Kasumi-1 (cell line): ENCODE measurements at regions not wholly inside any gene's neighbourhood (a gene's known extent, or its start where the extent isn't known, plus 50 kb on each side); places are given as distances from the start of the nearest gene placed in this dataset.
"Not testable (repeated sequence)": the region's sequence is repeated elsewhere in the genome, so short reads cannot be mapped to it uniquely, and the experiment has no call there.

Source experiments
- DNase-seq, 2 experiments: peaks; one replicate each; lab custom pipeline; 2025; lab: John Stamatoyannopoulos, UW

DNA sequence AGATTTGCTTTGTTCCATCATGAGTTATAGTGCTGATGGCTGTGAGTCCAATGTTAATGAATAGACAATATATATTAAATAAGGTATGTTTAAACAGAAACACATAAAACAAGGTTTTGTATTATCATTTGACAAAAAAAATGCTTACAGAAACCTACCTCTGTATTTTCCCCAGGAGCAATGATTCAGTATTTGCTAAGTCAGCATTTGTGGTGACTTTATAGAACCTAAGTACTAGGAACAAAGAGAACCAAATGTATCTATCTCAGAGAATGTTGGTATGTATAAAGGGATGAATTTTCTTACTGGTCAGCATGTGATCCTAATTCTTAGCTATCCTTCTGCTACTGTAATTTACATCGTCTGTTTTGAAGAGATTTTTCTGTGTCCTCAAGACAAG is 421.5 kb upstream of the SEL1L start:
- no peak for DNase-seq

DNA sequence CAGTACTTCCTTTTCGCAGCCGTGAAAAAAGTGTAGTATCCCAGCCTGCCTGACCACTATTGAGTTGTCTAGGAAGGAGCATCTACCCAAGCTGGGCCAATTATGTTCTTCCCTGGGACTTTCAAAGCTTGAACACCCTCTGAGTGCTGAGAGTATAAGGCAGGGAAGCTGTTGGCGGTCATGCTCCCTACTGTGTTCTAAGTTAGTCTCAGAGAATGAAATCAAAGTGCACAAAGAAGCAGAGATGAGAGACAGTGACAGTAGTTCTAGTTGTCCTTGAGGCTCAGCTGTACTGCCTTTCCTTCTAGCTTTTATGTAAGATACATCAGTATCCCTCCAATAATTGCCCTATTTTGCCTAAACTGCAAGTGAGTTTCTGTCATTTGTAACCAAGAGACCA is 427.1 kb upstream of the SEL1L start:
- DNase-seq = no peak

DNA sequence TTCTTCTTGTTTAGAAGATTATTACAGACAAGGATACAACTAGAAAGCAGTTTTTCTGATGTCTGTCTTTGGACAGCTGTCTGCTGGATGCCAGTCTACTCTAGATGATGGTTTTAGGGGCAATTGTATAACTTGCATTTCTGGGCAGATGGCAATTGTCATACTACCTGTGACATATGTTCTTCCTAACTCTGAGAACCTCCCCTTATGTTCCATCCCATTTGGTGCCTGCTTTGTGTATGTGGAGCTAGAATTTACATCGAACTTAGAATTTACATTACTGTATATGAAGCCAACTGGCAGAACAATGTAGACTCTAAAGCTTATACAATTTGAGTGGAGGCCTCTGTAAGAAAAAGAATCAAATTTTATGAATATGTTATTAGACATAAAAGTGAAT is 430.2 kb upstream of the SEL1L start:
- DNase-seq = no peak

DNA sequence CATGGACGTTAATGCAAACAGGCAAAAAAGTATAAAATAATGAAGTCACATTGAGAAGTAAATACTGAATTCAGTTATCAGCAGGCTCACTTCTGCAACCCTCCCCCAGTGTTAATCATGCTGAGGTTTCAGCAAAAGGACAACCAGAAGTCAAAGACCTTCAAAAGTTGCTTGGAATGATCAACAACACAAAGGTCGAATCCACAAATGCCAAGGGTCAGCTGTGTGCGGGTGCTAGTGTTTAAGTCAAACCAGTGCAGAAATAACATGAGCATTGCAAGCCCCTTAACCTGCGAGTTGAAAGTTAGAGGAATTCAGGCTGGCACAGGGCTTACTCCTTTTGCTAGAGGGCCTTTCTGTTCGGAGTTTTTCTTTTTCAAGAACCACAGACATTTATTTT is 436.7 kb upstream of the SEL1L start:
- no peak for DNase-seq

DNA sequence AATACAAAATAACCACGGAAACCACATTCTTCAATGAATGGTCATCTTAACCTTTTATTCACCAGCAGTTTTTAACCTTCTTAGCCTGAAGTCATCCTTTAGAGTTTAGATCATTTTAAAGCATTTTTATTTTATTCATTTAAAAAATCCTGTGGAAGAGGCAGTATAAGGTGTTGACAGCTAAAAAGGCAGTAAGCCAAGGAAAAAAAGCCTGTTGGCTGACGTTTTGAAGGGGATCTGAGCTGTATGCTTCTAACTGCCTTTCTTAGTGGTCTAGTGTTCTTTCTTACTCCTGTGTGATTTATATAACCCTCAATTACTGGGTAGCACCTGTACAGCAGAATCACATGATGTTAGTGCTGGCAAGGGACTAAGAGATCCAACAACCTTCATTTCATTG is 438.3 kb upstream of the SEL1L start:
- no peak for DNase-seq

DNA sequence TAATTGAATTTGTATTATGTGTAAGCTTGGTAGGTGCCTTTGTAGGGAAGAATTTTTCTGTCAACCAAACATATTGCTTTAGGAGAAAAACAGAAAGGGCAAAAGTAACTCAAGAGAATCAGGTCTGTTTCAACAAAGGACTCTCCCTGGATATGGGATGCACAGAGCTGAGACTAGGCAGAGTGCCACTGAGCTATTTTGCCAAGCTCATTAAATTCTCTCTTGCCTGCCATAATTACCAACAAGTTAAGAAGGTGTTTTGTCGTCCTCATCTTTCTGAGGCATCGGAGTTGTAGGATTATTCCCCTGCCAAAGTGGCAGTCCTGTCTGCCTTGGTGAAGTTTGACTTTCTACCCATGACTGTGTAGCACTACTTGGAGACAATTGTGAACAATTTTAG is 438.9 kb upstream of the SEL1L start:
- no peak for DNase-seq

DNA sequence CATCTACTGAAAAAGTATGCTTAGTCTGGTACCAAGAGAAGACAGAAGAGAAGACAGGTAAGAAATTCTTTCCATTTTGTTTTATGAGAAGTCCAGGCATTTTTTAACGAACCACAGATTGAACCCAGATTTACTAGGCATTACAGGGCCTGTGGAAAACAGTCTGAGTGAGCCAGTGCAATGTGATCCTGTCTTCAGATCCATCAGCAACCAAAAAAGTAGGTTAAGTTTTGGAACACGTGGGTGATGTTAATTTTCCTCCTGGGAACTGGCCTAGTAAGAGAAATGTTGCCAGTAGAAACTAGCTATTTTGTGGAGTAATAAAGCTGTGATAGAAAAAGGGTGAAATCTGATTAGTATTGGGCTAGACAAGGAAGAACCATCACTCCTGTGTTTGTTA is 440.9 kb upstream of the SEL1L start:
- no peak for DNase-seq

DNA sequence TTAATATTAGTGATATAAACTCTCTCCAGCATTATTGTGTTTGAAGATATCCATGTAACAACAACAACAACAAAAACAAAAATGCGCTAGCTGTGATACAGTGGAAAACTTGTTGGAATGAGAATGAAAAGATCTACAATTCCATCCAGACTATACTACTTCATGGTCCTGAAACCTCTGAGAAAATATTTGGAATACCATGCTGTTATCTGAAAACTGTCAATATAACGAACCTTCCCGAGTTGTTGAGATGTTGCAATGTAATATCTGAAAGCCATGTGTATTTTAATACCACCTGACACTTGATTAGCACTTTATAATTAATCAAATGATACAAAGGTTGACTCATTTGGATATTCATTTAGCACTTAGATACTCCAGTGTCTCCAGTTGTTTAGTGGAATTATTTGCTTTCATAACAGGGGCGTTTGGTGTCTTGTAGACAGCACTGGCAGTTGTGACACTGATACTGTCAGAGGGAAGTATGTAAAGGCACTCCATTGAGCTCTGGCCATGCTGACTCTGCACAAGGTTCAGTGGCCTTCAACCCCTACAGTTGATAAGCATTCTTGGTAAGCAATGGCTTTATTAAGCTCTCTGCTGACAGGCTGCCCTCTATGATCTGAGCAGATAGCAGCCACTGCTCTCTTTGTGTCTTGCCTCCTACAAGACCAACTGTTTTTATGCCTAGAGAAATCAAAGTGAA is 447.1 kb upstream of the SEL1L start:
- DNase-seq = no peak

DNA sequence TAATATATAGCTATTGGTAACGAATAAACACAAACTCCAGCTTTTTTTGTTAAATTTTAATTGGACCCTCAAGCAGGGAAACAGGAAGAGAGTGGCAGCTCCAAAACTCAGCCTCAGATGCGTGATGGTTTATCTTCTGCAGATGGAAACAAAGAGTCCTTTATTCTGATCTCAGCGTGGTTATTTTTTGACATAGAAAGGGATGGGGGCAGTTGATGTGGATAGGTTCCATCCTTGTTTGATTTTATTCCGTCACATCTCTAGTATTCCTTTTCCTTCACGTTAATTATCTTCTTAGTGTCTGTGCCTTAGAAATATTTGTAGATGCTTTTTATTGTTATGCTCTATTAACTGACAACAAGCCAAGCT is 447.6 kb upstream of the SEL1L start:
- no peak for DNase-seq

DNA sequence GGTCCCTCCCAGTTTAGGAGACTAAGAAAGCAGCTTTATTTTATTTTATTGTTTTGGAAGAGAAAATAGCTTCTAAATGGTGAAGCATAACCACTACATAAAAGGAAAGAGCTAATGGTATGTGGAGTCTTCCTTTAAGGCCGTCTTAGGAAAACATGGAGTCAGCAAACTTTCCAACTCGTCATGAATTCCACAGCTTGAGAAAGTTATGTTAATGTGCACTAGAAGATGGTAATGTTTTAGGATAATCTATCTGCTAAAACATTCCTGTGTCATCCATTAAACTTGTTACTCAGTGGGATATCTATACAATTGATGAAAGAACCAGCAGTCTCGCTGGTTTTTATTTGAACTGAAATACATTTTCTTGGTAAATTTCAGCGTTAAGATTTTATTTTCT is 448.4 kb upstream of the SEL1L start:
- no peak for DNase-seq

DNA sequence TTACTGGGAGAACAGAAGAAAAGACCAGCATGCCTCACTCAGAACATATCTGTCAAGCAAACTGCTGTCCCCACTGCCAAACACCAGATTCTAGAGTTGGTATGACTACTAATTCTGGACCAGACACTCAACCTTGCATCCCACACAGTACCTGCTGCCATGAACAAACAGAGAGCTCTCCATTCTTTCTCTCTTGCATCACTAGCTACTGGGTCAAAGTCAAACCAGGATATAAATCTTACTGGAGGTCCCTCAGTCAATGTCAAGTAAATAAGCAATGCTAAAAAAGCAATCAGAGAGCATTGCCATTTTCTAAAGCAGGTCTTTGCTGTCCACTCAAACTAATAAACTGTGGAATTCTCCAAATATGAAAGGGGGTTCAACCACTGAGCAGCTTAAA is 452.4 kb upstream of the SEL1L start:
- DNase-seq = no peak

DNA sequence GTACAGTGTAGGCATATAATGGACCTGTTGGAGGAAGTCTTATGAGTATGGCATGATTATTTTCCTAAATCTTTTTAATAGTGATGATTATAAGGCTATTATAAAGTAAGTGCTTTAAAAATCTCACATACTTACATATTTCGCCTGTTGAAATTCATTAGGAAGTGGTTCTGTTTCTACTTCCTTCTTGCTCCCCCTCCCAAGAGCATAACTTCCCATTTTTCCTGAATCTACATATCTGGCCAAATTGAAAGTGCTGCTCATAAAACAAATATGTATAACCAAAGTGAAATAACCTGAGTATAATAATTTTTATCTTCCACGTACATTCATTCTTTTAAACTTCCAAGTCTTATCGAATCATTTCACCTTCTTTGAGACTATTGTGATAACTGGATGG is 455.6 kb upstream of the SEL1L start:
- DNase-seq = peak; percentile 8 to 14

DNA sequence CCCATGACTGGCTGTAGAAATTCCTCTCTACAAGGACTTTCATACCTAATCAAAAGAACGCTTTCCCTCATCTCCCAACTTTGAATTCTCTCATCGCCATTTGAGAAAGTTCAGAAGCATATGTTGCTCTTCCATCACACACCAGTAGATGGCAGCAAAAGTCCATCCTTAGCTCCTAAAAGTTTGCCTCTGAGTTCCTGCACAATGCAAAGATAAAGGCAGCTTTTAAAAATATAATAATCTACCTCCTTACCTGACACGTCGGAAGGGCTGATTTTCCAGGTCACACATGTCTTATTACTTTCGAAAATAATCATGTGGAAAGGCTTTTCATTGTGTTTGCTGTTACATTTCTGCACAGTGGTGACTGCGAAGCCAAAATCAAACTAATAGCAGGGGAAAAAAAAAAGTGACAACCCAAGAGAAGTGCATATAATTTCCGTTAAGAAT is 456.7 kb upstream of the SEL1L start:
- DNase-seq = peak; percentile 56 to 64

DNA sequence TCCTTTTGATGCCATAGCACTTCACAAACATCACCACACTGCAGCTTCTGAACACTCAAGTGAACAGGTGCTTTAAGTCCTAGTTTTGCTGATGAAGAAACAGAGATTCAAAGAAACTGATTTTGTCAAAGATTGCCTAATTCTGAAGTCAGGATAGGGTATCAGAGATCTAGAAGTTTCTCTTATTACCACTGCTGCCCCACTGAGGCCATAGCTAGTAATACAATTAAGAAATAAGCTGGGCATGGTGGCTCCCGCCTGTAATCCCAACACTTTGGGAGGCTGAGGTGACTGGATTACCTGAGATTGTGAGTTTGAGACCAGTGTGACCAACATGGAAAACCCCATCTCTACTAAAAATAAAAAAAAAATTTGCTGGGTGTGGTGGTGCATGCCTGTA is 458.3 kb upstream of the SEL1L start:
- DNase-seq = peak in 1 of 2 experiments; percentile 5

DNA sequence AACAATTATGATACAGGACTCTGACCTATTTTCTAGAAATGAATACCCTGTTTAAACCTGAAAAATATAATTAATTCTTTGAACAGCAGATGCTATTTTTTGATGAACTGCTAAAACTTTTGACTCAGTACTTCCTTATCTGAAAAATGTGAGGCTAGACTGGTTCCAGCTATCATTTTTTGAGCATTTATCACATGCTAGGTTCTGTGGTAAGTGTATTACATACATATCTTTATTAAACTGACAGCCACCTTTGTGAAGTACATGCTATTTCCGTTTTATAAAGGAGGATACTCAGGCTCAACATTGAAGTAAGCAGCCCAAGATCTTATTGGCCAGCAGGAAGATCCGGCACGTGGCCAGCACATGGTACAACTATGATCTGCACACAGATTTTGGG is 459.8 kb upstream of the SEL1L start:
- no peak for DNase-seq

DNA sequence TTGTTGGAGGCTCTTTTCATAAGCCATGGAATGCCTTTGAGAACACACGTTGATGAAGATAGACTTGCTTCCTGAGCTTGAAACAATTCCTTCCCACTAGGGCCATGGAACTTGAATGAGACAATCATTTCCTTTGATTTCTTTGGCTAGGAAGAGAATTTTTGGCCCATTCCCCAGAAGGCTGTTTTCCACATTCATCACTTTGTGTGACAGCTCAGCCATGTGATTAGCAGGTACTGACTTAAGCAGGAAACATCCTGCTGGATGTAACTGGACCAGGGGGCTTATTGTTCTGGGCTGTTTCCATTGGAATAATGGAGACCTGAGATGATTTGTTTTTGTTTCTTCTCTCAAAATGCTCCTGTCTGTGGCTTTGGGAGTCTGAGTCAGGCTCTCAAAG is 469.8 kb upstream of the SEL1L start:
- DNase-seq = no peak

DNA sequence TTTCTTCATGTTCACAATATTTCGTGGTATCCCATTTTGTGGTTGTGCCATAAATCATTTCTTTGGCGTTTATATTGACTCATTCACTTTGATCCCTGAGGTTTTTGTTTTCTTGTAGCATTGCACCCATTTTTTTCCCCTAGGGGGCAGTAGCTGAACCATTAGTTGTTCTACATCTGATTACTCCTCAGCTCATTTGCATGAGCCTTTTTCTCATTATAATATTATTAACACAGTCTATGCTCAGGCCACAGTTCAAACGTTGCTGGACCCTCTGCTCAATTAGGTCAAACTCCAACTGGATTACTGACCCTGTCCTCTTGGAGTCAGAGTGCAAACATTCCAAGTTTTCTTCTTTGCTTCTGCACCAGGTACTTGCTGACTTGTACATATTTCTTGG is 475.4 kb upstream of the SEL1L start:
- DNase-seq = peak in 1 of 2 experiments; percentile 17

DNA sequence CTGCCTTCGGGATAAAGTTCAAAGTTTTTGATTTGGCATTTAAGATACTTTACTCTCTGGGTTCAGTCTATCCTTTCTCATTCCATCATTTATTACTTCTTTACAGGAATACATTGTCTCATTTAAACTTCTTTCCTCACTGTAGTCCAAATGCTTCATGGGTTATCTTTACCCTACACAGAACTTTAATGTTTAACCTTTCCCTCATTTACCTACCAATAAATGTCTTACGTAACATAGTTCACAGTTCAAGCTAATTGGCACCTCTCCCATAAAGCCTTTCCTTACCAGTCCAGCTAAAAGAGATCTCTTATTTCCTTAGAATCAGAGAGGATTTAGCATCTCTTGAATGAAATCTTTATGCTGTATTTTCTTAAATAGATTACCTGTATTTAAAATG is 476.3 kb upstream of the SEL1L start:
- no peak for DNase-seq

DNA sequence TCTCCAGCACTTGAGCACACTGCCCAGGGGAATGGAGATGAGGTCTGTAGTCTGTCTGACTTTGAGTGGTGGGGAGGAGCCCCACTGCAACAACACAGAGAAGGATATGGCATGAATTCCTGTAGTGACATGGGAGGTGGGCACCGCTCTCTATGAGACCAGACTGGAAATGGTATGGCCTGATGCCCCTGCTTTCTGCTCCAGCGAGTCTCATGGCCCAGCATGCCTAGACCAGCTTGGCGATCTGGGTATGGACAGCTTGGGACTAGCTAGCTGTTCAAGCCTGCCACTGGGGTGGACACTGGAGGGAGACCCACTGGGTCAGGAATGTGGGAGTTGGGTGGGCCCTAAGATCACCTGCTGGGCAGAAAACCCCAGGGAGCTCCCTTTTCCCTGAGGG is 477.8 kb upstream of the SEL1L start:
- DNase-seq = no peak

DNA sequence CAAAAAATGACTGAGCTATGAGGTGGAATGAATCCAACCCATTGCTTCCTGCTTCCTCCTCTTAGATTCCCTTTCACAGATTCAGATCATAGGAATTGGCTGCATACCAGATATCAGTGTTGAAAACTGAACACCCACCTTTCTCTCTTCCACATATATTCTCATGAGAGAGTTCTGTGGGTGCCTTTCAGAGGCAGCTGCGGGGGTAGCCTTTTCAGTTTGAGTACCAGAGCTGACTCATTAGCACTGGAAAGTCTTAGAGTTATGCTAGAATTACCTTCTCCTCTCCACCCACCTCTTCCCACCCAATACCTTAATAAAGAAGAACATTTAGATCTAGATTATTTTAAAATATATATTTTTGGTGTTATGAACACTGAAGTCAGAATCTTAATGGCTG is 495.4 kb upstream of the SEL1L start:
- DNase-seq = no peak

DNA sequence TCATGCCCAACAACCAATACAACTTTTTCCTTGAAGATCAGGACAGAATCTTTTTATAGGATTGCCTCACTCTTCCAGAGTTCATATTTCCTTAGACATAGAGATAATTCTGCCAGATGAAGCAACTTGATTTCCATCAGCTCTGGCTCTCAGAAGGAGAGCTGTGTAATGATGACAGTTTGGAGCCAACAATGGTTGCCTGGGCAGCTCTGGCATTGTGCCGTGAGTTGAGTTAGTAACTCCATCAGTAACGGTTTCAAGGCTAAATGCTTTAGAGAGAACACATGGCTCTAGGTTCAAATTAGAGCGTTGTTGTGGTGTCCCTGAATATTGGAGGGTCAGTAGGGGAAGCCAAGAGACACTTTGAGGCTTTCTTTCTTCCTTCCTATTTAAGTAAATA is 501.7 kb upstream of the SEL1L start:
- no peak for DNase-seq

DNA sequence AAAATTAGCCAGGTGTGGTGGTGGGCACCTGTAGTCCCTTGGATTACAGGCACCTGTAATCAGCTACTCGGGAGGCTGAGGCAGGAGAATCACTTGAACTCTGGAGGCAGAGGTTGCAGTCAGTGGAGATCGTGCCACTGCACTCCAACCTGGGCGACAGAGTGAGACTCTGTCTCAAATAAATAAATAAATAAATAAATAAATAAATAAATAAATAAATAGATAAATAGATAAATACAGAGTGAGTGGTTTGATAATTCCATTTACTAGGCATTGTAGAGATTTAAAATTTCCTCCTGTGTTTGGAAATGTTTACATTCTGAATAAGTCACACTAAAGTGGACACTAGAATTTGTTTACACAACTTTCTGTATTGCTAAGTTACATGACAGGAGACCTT is 504.4 kb upstream of the SEL1L start:
- DNase-seq = not testable (repeated sequence)

DNA sequence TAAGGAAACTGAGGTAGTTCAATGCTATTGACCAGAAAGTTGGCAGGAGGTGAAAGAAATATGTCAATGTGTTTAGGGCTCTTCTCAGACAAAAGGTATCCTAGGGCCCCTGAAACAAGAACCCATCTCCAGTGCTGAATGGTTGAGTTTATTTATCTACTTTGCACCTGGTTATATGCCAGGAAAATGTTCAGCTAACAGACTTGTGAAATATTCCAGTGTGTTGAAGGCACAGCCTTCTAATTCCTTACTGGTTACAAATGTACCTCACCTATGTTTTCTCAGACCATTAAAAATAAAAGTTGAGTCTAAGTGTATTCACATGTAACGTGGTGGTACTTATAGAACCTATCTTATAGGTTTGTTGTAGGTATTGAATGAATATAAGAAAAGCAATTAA is 511.7 kb upstream of the SEL1L start:
- no peak for DNase-seq

DNA sequence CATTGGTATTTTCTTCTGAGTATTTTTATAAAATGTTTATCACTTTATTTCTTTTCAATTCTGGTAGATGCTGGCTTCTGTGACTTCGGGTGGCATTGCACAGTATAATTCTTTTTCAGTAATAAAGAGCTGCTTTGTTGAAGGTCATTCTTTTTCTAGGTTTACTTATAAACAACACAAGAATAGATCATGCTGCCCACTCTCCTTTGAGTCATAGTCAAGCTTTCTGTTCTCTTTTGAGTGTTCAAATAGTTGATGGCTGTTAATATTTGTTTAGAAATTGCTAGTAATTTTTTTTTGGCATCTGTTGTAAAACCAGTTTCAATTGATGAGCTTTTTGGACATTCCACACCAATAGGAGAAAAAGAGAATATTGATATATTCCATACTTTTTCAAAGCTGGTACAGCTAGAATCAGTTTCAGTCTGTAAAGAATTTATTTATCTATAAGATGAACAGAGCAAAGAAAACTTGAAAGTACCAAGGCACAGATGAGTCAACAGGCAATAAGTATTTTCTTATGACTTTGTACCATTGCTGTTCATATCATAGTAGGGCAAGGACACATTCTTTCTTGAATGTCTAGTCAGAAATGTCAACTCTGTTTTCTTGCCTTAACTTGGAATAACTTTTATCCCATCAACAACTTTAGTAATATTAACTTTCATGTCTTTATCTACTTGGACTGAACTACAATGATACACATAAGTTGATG is 513.0 kb upstream of the SEL1L start:
- no peak for DNase-seq
